ENCODE measurements at regions not wholly inside any gene's neighbourhood (a gene's known extent, or its start where the extent isn't known, plus 50 kb on each side); places are given as distances from the start of the nearest gene placed in this dataset.

DNA sequence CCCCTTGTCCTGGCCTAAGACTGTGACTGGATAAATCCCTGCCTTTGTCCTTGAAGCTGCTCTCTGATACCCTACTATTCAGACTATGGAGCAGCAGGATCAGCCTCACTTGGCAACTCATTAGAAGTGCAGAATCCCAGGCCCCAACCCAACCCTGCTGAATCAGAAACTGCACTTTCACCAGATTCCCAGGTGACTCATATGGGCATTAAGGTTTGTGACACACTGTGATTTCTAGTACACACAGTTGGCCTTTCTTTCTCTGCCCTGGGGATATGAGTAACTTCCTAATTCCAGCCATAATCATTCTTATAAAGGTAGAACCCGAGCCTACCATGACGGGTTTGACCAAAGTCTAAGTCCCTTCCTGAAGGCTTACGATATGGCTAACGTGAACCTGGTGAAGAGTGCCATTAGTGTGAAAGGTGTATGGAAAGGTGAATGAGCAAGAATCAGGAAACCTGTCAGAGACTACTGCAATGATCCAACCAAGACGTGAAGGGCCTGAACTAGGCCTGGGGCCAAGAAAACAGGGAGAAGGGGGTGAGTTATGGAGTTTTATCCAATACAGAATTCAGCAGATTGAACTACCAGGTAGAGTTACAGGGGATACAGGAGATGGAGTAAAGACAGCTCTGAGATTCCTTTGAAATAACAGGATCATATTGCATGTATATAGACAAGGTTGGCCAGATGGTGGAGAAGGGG, 533.0 kb downstream of the BNC2 start:
- H3K27ac Mint-ChIP-seq, result no peak overlapping the region
- no peaks in the 10 kb centered on the region for H3K4me1 Mint-ChIP-seq (ENCODE audit: low read depth)

DNA sequence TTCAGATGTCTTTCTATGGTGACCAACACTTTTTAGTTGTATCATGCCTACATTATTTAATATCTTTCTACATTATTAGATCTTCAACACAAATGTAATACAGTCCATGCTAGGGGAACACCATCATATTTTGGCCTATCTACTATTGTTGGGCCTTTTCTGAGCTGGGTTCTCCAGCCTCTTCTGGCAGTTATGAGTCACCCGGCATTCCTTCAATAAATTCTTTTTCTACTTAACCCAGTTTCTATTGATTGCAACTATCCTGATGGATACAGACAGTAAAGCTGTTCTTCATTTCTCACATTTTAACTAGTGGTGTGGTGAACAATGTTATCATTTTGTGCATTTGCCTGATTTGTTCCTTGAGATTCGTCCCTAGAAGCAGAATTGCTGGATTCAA, 529.3 kb downstream of the BNC2 start:
- Mint-ChIP-seq H3K36me3 (ENCODE audit: low read depth) (no peaks in the 10 kb centered on the region), H3K4me3 (no peak overlapping the region), H3K4me1 (ENCODE audit: low read depth) (no peaks in the 10 kb centered on the region), H3K27me3 (ENCODE audit: low read depth) (no peaks in the 10 kb centered on the region), H3K27ac (no peak overlapping the region), H3K9me3 (no peaks in the 10 kb centered on the region)

More for the DNA sequence above, 533.0 kb downstream of the BNC2 start:
- Mint-ChIP-seq H3K9me3 (no peaks in the 10 kb centered on the region), H3K4me3 (no peak overlapping the region), H3K36me3 (ENCODE audit: low read depth) (no peaks in the 10 kb centered on the region), H3K27me3 (ENCODE audit: low read depth) (no peaks in the 10 kb centered on the region)

DNA sequence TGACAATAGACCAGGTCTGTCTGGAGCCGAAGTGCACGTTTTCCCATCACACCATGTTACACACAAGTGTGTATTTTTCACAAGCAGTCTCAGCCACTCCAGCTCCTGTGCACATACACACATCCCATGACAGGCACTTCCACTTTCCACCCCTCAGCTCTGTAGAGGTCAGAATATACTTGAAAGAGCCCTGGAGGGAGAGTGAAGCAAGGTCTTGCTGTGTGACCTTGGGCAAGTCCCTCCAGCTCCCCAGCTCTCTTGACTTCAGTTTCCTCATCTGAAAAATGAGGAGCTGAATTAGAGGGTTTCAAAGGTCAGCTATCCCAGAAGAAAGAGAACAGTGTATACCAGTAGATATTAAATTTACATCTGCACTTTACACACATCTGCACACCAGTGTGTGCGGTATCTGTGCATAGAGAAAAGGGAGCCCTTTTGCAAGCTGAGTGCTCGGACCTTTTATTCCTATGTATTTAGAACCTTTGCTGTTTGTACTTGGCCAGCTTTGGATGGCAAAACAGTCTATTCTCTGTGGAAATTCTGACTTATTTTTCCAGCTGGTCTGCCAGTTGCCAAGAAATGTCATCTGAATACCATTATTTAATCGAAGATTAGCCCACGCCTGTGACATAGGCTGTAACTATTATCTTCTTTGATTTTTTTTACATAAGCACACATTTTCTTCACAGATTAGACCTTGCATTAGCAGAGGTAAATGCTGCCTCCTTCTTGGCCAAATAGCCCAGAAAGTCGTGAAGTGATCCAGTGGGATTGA, 528.0 kb downstream of the BNC2 start:
- H3K27ac Mint-ChIP-seq, result no peak overlapping the region
- no peaks in the 10 kb centered on the region for H3K27me3 Mint-ChIP-seq (ENCODE audit: low read depth)
- H3K9me3 Mint-ChIP-seq, result no peaks in the 10 kb centered on the region
- no peaks in the 10 kb centered on the region for H3K4me1 Mint-ChIP-seq (ENCODE audit: low read depth)
- no peaks in the 10 kb centered on the region for H3K36me3 Mint-ChIP-seq (ENCODE audit: low read depth)
- H3K4me3 Mint-ChIP-seq, result no peak overlapping the region

DNA sequence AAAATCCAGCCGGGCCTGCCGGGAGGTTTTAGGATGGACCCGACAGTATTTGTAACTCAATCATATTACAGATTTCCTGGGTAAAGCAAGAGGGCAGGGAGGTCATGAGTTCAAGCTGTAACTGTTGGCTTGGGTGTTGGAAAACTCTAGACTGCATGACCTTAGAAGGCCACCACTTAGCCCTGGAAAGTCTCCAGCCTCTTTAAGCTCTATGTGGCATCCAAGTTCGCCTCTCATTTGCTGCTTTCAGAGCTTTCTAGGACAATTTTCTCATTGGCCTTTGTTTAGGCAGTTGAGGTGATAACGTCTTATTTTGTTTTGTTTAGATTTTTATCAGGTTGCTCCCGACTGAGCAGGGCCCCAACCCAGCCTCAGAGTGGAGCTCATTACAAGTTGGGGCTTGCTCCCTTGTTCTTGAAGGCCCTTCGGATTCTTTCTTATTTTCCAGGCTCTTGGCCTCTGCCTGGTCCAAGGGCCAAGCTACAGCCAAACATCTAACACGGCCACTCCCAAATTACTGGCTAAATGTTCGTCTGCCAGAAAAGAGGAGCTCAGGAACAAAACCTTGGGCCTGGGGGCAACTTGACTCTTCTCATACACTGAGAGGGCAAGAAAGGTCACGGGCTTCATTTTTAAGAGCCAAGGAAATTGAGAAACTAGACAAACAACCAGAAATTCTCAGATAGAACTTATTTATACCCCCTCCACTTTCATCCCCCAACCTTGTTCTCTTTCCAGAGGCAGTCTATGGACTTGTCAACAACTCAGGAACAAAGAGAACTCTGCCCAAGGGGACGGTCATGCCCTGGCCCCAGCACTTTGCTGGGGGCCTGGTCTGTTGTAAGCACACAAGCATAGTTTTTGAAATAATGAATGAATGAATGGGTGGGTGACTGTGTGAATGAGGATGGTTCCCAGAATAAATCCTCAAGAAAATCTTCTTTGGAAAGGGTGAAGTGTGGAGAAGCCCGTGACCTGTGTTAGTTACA, 526.9 kb downstream of the BNC2 start:
- H3K27ac Mint-ChIP-seq, result no peak overlapping the region
- H3K27me3 Mint-ChIP-seq (ENCODE audit: low read depth), result no peaks in the 10 kb centered on the region
- no peaks in the 10 kb centered on the region for H3K36me3 Mint-ChIP-seq (ENCODE audit: low read depth)

DNA sequence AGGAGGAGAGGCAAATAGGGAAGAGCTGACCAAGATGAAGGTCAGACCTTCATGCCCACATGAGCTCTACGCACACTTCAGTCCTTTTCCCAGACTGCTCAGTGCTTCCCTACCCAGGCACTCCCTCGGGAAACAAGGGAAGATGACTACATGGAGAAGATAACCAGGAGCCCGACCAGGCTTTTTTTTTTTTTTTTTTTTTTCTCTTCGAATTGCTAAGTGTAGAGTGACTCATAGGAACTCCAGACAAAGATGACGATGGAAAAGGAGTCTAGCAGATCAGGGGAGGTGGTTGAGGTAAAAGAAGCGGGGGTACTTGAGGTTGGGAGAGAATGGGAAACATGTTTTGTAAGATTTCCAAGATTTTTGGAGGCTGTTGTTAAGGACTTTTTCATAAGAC, 526.1 kb downstream of the BNC2 start:
- H3K9me3 Mint-ChIP-seq, result no peaks in the 10 kb centered on the region
- H3K27me3 Mint-ChIP-seq (ENCODE audit: low read depth), result no peaks in the 10 kb centered on the region

More for the DNA sequence above, 526.9 kb downstream of the BNC2 start:
- Mint-ChIP-seq H3K4me1 (ENCODE audit: low read depth) (no peaks in the 10 kb centered on the region), H3K4me3 (no peak overlapping the region), H3K9me3 (no peaks in the 10 kb centered on the region)

DNA sequence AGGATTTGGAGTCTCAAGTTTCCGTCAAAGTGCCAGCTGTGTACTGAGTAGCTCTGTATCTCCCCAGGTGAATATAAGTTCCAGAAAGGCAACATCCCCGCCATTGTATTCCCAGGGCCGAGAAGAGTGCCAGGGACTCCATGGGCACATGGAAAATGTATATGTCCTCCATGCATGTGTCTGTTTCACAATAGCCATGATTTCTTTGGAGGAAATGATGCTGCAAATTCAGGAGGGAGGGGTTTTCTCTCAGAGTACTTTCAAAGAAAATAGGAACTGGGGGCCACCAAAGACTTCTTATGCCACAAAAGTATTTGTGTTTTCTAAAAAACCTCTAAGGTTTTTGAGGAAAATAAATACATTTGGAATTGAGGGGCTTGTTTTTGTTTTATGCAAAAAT, 524.6 kb downstream of the BNC2 start:
- Mint-ChIP-seq H3K9me3 (no peaks in the 10 kb centered on the region), H3K27ac (no peak overlapping the region), H3K4me3 (no peak overlapping the region), H3K36me3 (ENCODE audit: low read depth) (no peaks in the 10 kb centered on the region), H3K27me3 (ENCODE audit: low read depth) (no peaks in the 10 kb centered on the region), H3K4me1 (ENCODE audit: low read depth) (no peaks in the 10 kb centered on the region)

More for the DNA sequence above, 526.1 kb downstream of the BNC2 start:
- H3K4me1 Mint-ChIP-seq (ENCODE audit: low read depth), result no peaks in the 10 kb centered on the region
- H3K27ac Mint-ChIP-seq, result no peak overlapping the region
- no peak overlapping the region for H3K4me3 Mint-ChIP-seq
- no peaks in the 10 kb centered on the region for H3K36me3 Mint-ChIP-seq (ENCODE audit: low read depth)

DNA sequence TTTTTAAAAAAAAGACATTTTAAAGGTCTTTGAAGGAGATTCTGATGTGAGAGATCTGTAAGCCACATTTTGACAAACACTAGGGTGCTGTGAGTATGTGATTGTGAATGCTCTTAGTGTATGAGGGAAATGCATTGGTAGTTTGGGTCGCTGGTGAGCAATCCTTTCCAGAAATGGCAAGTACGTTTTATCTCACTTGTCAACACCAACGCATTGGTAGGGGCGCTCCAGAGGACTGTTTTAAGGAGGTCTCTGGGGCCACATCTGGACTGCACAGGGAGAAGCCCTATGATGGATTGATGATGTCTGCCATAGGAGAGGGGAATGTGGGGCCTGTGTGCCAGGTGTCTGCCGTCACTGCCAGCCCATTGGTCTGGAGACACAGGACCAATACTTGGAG, 522.6 kb downstream of the BNC2 start:
- no peaks in the 10 kb centered on the region for H3K4me1 Mint-ChIP-seq (ENCODE audit: low read depth)
- no peak overlapping the region for H3K4me3 Mint-ChIP-seq
- H3K27ac Mint-ChIP-seq, result no peak overlapping the region
- no peaks in the 10 kb centered on the region for H3K36me3 Mint-ChIP-seq (ENCODE audit: low read depth)
- H3K27me3 Mint-ChIP-seq (ENCODE audit: low read depth), result no peaks in the 10 kb centered on the region
- no peaks in the 10 kb centered on the region for H3K9me3 Mint-ChIP-seq

DNA sequence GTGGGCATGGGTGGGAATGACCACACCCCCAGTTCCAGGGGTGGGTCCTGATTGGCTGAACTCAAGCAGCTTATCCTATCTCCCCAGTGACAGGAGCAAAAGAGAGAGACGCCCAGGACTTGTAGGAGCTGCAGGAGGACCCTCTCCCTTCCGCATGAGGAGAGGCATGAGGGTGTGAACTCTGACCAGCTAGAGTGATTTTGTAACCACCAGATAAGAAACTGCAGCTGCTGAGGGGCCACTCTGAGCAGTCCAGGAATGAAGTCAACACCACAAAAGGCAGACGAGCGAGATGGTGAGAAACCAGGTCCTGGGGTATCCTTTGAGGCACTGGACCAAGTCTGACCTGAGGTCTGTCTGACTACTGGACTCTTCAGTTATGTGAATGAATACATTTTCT, 521.9 kb downstream of the BNC2 start:
- Mint-ChIP-seq H3K27ac (no peak overlapping the region), H3K4me1 (ENCODE audit: low read depth) (no peaks in the 10 kb centered on the region), H3K4me3 (no peak overlapping the region), H3K36me3 (ENCODE audit: low read depth) (no peaks in the 10 kb centered on the region), H3K27me3 (ENCODE audit: low read depth) (no peaks in the 10 kb centered on the region), H3K9me3 (no peaks in the 10 kb centered on the region)

DNA sequence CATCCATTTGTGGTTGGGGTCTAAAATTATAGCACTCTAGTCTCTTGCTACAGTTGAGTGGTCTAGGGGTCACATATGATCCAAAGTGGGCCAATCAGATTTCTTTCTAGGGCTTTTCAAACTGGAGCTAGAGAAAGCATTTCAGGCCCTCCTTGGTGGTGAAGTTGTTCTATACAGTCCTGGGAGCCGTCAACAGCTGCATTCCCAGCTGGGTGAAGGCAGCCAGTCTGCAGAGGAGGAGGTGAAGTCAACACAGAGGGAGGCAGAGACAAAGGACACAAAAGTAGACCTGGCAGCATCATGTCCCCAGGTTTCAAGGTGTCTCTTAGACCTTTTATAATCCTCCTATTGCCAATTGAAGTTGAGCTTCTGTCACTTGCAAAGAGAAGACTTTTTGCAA, 518.2 kb downstream of the BNC2 start:
- Mint-ChIP-seq H3K27ac (no peak overlapping the region), H3K9me3 (no peaks in the 10 kb centered on the region), H3K36me3 (ENCODE audit: low read depth) (no peaks in the 10 kb centered on the region), H3K4me1 (ENCODE audit: low read depth) (no peaks in the 10 kb centered on the region), H3K27me3 (ENCODE audit: low read depth) (no peaks in the 10 kb centered on the region), H3K4me3 (no peak overlapping the region)

DNA sequence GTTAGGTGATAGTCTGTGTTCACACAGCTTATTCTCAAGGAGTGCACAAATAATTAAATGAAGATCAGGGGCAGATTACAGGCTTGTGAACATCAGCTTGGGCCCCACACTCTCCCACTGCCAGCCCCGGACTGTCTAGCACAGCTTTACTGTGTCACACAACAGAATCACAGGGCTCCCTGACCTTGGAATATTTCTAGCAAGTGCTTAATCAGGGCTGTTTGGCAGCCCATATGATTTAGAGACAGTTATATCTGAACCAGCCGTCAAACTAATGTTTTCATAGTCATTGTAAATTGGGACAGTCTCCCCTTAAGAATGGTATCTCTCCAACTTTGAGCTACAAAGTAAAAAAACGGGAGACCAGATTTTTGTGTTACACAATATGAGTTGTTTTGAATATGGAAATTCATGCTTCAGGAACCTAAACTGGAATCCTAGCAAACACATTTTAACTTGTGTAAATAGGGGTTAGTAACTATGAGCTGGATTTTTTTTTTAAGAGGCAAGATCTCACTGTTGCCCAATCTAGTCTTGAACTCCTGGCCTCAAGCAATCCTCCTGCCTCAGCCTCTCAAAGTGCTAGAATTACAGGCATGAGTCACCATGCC, 517.6 kb downstream of the BNC2 start:
- no peaks in the 10 kb centered on the region for H3K9me3 Mint-ChIP-seq
- no peak overlapping the region for H3K4me3 Mint-ChIP-seq
- no peak overlapping the region for H3K27ac Mint-ChIP-seq
- H3K4me1 Mint-ChIP-seq (ENCODE audit: low read depth), result no peaks in the 10 kb centered on the region
- no peaks in the 10 kb centered on the region for H3K36me3 Mint-ChIP-seq (ENCODE audit: low read depth)
- H3K27me3 Mint-ChIP-seq (ENCODE audit: low read depth), result no peaks in the 10 kb centered on the region

DNA sequence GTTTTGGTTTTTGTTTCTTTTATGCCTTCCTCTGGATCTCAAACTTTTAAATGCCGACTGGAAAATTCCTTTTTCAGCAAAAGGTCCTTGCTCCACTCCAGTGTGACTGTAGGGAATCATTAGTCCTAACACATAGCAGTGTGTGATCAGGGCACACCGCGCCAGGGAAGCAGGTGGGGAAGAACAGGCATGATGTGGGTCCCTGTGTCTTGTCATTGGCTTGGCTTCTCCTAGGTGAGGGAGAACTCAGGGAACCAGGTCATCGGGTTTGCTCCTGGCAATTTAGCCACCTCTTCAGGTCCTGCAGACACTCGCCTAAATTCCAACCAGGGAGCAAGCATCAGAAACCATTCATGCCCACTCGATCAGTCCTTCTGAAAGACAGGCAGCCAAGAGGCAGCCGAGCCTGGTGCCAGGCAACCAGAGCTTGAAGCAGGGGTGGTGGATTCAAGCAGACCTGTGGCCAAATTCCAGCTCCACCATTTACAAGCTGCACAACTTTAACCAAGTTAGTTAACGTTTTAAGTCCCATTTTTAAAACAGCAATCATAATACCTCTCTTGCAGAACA, 514.2 kb downstream of the BNC2 start:
- no peaks in the 10 kb centered on the region for H3K27me3 Mint-ChIP-seq (ENCODE audit: low read depth)
- no peaks in the 10 kb centered on the region for H3K36me3 Mint-ChIP-seq (ENCODE audit: low read depth)
- no peak overlapping the region for H3K4me3 Mint-ChIP-seq
- no peak overlapping the region for H3K27ac Mint-ChIP-seq
- no peaks in the 10 kb centered on the region for H3K4me1 Mint-ChIP-seq (ENCODE audit: low read depth)
- H3K9me3 Mint-ChIP-seq, result peaks cover 6% of the 10 kb centered on the region

DNA sequence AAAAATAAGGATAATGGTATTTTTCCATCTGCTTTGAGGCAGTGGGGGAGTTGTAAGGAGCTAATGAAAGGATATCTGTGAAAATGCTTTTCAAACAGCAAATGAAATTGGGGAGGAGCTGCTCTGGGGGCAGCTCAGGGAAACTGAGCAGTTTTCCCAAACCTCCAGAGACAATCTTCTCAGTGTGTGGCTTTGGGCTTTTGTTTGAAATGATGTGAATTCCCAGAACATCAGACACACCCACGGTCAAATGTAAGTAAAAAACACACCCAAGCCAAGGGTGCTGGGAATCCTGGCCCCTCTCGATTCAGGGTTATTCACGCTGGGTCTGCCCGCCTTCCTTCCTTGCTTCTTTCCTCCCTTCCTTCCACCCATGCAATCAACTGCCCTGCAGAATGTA, 512.6 kb downstream of the BNC2 start:
- H3K9me3 Mint-ChIP-seq, result peaks cover 6% of the 10 kb centered on the region
- H3K27me3 Mint-ChIP-seq (ENCODE audit: low read depth), result no peaks in the 10 kb centered on the region
- H3K4me1 Mint-ChIP-seq (ENCODE audit: low read depth), result no peaks in the 10 kb centered on the region
- no peak overlapping the region for H3K27ac Mint-ChIP-seq
- no peak overlapping the region for H3K4me3 Mint-ChIP-seq
- no peaks in the 10 kb centered on the region for H3K36me3 Mint-ChIP-seq (ENCODE audit: low read depth)

DNA sequence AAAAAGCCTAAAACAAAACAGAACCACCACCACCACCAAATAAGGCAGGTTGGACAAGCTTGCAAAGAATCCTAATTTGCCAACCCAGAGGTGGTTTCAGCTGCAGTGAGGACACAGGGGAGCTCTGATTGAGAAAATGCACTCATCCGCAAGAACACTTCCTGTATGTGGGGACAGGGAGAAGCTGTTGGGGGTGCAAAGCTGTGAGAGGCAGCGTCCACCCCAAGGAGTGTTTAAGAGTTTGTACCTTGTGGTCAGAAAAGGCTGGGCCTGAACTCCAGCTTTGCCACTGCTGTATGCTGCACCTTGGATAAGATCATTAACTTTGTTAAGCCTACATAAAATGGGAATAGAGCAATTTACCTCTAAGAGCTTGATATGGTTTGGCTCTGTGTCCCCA, 511.7 kb downstream of the BNC2 start:
- no peak overlapping the region for H3K27ac Mint-ChIP-seq
- no peaks in the 10 kb centered on the region for H3K4me1 Mint-ChIP-seq (ENCODE audit: low read depth)
- peaks cover 6% of the 10 kb centered on the region for H3K9me3 Mint-ChIP-seq
- no peaks in the 10 kb centered on the region for H3K27me3 Mint-ChIP-seq (ENCODE audit: low read depth)
- H3K4me3 Mint-ChIP-seq, result no peak overlapping the region
- no peaks in the 10 kb centered on the region for H3K36me3 Mint-ChIP-seq (ENCODE audit: low read depth)

All from T-helper 1 cell treated with Interleukin-12 subunit alpha and Interleukin-12 subunit beta and Interleukin-4 antibody, amounts not matched to agents 30 μg/mL and 1 μg/mL, for 36 hours (primary cell).